SK-N-DZ (cell line): ENCODE measurements at regions not wholly inside any gene's neighbourhood (a gene's known extent, or its start where the extent isn't known, plus 50 kb on each side); places are given as distances from the start of the nearest gene placed in this dataset.
"Not testable (repeated sequence)": the region's sequence is repeated elsewhere in the genome, so short reads cannot be mapped to it uniquely, and the experiment has no call there.

Experiments
- DNase-seq: peaks from one replicate; pipeline ENCODE4 v3.0.0-alpha.2; 2015; ENCODE audit warnings: low spot score

GRCh38 chr4:189504220-189504619, 436.5 kb upstream of the FRG1 start:
- DNase-seq = no peak

- DNase-seq = no peak
These were observed 435.3 kb upstream of the FRG1 start for GRCh38 chr4:189505380-189505779.

- DNase-seq = no peak
These were observed 434.6 kb upstream of the FRG1 start for GRCh38 chr4:189506080-189506479.

- DNase-seq = no peak
These were observed 433.6 kb upstream of the FRG1 start for GRCh38 chr4:189507060-189507459.

- DNase-seq = no peak
These were observed 430.1 kb upstream of the FRG1 start for GRCh38 chr4:189510601-189511000.

- no peak for DNase-seq
These were observed 429.1 kb upstream of the FRG1 start for GRCh38 chr4:189511581-189511980.

GRCh38 chr4:189513421-189513820, 427.3 kb upstream of the FRG1 start:
- no peak for DNase-seq

GRCh38 chr4:189514209-189514608, 426.5 kb upstream of the FRG1 start:
- DNase-seq = no peak

GRCh38 chr4:189516902-189517301, 423.8 kb upstream of the FRG1 start:
- DNase-seq = no peak

- DNase-seq = no peak
These were observed 421.5 kb upstream of the FRG1 start for GRCh38 chr4:189519186-189519585.

GRCh38 chr4:189525304-189525703, 415.4 kb upstream of the FRG1 start:
- DNase-seq = no peak

GRCh38 chr4:189530848-189531247, 409.8 kb upstream of the FRG1 start:
- DNase-seq = no peak

GRCh38 chr4:189533603-189534002, 407.1 kb upstream of the FRG1 start:
- no peak for DNase-seq

- no peak for DNase-seq
These were observed 393.1 kb upstream of the FRG1 start for GRCh38 chr4:189547559-189547958.

- no peak for DNase-seq
These were observed 392.1 kb upstream of the FRG1 start for GRCh38 chr4:189548484-189549125.

GRCh38 chr4:189551931-189552670, 388.6 kb upstream of the FRG1 start:
- not testable (repeated sequence) for DNase-seq

GRCh38 chr4:189560605-189561004, 380.1 kb upstream of the FRG1 start:
- DNase-seq = not testable (repeated sequence)

GRCh38 chr4:189563751-189564150, 376.9 kb upstream of the FRG1 start:
- not testable (repeated sequence) for DNase-seq

- DNase-seq = not testable (repeated sequence)
These were observed 374.4 kb upstream of the FRG1 start for GRCh38 chr4:189566271-189566670.

- not testable (repeated sequence) for DNase-seq
These were observed 373.8 kb upstream of the FRG1 start for GRCh38 chr4:189566900-189567299.

- not testable (repeated sequence) for DNase-seq
These were observed 361.0 kb upstream of the FRG1 start for GRCh38 chr4:189579645-189580044.

GRCh38 chr4:189586908-189587632, 353.6 kb upstream of the FRG1 start:
- DNase-seq = not testable (repeated sequence)

GRCh38 chr4:189589201-189589600, 351.5 kb upstream of the FRG1 start:
- not testable (repeated sequence) for DNase-seq
